Mucosa of rectum (tissue), 2 donors: ENCODE measurements at regions not wholly inside any gene's neighbourhood (a gene's known extent, or its start where the extent isn't known, plus 50 kb on each side); places are given as distances from the start of the nearest gene placed in this dataset.

Source experiments
- H3K27ac ChIP-seq, 2 donors: one replicate each; pipeline ENCODE4 v1.7.0; 2013; ENCODE audit warnings: inconsistent platforms in 2 of 2, low read depth in 2 of 2, low read length in 2 of 2
- H3K27me3 ChIP-seq, 2 donors: one replicate each; pipeline ENCODE4 v1.7.0; 2013; ENCODE audit warnings: low read length in 2 of 2; ENCODE audit not compliant: control insufficient read depth in 2 of 2, insufficient read depth in 2 of 2
- H3K36me3 ChIP-seq, 2 donors: one replicate each; pipeline ENCODE4 v1.7.0; 2013; ENCODE audit warnings: low read length in 2 of 2; ENCODE audit not compliant: control insufficient read depth in 2 of 2, insufficient read depth in 2 of 2
- H3K4me1 ChIP-seq, 2 donors: one replicate each; pipeline ENCODE4 v1.7.0; 2013; ENCODE audit warnings: low read length in 2 of 2, mild to moderate bottlenecking in 1 of 2; ENCODE audit not compliant: control insufficient read depth in 2 of 2, insufficient read depth in 2 of 2
- H3K4me3 ChIP-seq, 2 donors: one replicate each; pipeline ENCODE4 v1.7.0; 2013; ENCODE audit warnings: low read length in 2 of 2
- H3K9ac ChIP-seq, 2 donors: one replicate each; pipeline ENCODE4 v1.7.0; 2013; ENCODE audit warnings: low read length in 2 of 2, low read depth in 1 of 2, mild to moderate bottlenecking in 1 of 2
- H3K9me3 ChIP-seq, 2 donors: one replicate each; pipeline ENCODE4 v1.7.0; 2013; ENCODE audit warnings: low read length in 2 of 2; ENCODE audit not compliant: control insufficient read depth in 2 of 2
- donor health status: healthy.
- donor health status: Normal muscosa, but diverticular disease.

DNA sequence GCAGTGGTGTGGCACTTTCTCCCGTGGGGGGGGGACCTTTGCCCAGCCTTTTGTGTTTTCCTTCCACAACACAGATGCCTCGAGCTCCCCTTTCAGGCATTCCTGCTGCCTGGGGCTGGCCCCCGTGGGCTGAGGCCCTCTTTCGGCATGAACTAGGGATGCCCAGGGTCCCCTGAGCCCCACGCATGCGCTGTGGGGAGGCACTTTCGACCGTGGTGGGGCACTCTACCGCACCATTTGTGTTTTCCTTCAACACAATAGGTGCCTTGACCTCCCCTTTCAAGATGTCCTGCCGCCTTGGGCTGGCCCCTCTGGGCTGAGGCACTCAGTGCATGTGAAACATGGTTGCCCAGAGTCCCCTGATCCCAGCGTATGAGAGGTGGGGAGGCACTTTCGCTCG, 363.7 kb downstream of the ALG10 start:
- Histone ChIP-seq H3K9me3 (peaks cover 2 to 5% of the 10 kb centered on the region in 2 donors), H3K4me3 (no peak overlapping the region)

DNA sequence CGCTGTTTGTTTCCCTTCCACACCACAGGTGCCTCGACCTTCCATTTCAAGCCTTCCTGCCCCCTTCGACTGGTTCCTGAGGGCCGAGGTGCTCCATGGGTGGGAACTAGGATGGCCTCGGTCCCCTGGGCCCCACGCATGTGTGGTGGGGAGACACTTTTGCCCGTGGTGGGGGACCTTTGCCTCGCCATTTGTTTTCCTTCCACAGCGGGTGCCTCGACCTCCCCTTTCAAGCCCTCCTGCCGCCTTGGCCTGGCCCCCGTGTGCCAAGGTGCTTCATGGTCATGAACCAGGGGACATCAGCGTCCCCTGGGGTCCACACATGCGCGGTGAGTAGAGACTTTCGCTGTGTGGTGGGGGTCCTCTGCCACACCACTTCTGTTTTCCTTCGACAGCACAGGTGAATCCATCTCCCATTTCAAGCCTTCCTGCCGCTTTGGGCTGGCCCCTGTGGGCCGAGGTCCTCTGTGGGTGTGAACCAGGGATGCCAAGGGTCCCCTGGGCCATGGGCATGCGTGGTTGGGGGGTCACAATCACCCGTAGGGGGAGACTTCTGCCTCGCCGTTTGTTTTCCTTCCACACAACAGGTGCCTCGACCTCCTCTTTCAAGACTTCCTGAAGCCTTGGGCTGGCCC, 364.4 kb downstream of the ALG10 start:
- H3K27ac ChIP-seq: no peak overlapping the region
- no peak overlapping the region for H3K4me3 ChIP-seq
- no peaks in the 10 kb centered on the region for H3K36me3 ChIP-seq
- peaks cover 0 to 9% of the 10 kb centered on the region in 2 donors for H3K9me3 ChIP-seq
- no peak overlapping the region for H3K9ac ChIP-seq
- no peaks in the 10 kb centered on the region for H3K4me1 ChIP-seq
- H3K27me3 ChIP-seq: no peaks in the 10 kb centered on the region

More for the DNA sequence above, 363.7 kb downstream of the ALG10 start:
- H3K36me3 ChIP-seq: no peaks in the 10 kb centered on the region
- no peak overlapping the region for H3K27ac ChIP-seq
- H3K27me3 ChIP-seq: no peaks in the 10 kb centered on the region
- no peak overlapping the region for H3K9ac ChIP-seq
- H3K4me1 ChIP-seq: no peaks in the 10 kb centered on the region

DNA sequence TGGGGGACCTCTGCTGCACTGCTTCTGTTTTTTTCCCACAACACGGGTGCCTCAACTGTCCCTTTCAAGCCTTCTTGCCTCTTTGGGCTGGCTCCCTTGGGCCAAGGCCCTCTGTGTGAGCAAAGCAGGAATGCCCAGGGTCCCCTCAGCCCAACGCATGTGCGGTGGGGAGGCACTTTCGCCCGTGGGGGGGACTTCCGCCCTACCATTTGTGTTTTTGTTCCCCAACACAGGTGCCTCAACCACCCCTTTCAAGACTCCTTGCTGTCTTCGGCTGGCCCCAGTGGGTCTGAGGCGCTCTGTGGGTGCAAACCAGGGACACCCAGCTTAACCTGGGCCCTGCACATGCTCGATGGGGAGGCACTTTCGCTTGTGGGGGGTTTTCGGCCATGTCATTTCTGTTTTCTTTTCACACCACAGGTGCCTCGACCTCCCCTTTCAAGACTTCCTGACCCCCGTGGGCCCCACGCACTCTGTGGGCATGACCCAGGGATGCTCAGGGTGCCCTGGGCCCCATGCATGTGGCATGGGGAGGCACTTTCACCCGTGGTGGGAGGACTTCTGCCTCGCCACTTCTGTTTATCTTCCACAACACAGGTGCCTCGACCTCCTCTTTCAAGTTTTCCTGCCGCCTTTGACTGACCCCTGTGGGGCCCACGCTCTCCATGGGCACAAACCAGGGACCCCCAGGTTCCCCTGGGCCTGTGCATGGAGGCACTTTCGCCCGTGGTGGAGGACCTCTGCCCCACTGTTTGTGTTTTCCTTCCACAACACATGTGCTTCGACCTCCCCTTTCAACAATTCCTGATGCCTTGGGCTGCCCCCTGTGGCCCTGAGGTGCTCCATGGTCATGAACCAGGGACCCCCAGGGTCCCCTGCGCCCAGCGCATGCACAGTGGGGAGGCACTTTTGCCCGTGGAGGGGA, 365.7 kb downstream of the ALG10 start:
- H3K9me3 ChIP-seq: peaks cover 0 to 11% of the 10 kb centered on the region in 2 donors
- H3K27me3 ChIP-seq: no peaks in the 10 kb centered on the region
- H3K4me3 ChIP-seq: no peak overlapping the region

DNA sequence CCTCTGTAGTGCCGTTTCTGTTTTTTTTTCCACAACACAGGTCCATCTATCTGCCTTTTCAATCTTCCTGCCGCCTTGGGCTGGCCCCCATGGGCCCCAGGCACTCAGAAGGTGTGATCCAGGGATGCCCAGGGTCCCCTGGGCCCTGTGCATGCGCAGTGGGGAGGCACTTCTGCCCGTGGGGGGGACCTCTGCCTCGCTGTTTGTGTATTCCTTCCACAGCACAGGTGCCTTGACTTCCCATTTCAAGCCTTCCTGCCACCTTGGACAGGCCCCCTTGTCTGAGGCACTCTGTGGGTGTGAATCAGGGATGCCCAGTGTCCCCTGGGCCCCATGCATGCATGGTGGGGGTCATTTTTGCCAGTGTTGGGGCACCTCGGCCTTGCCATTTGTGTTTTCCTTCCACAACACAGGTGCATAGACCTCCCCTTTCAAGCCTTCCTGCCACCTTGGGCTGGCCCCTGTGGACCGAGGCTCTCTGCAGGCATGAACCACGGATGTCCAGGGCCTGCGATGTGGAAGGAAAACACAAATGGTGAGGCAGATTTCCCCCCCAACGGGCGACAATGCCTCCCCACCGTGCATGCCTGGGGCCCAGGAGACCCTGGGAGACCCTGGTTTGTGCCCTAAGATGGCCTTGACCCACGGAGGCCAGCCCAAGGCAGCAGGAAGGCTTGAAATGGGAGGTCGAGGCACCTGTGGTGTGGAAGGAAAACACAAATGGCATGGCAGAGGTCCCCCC, 366.5 kb downstream of the ALG10 start:
- H3K27me3 ChIP-seq: no peaks in the 10 kb centered on the region
- no peak overlapping the region for H3K27ac ChIP-seq
- H3K36me3 ChIP-seq: no peaks in the 10 kb centered on the region
- H3K9ac ChIP-seq: no peak overlapping the region
- H3K9me3 ChIP-seq: peaks cover 0 to 9% of the 10 kb centered on the region in 2 donors
- H3K4me3 ChIP-seq: no peak overlapping the region
- no peaks in the 10 kb centered on the region for H3K4me1 ChIP-seq

More for the DNA sequence above, 365.7 kb downstream of the ALG10 start:
- H3K27ac ChIP-seq: no peak overlapping the region
- no peaks in the 10 kb centered on the region for H3K4me1 ChIP-seq
- H3K36me3 ChIP-seq: no peaks in the 10 kb centered on the region
- no peak overlapping the region for H3K9ac ChIP-seq

DNA sequence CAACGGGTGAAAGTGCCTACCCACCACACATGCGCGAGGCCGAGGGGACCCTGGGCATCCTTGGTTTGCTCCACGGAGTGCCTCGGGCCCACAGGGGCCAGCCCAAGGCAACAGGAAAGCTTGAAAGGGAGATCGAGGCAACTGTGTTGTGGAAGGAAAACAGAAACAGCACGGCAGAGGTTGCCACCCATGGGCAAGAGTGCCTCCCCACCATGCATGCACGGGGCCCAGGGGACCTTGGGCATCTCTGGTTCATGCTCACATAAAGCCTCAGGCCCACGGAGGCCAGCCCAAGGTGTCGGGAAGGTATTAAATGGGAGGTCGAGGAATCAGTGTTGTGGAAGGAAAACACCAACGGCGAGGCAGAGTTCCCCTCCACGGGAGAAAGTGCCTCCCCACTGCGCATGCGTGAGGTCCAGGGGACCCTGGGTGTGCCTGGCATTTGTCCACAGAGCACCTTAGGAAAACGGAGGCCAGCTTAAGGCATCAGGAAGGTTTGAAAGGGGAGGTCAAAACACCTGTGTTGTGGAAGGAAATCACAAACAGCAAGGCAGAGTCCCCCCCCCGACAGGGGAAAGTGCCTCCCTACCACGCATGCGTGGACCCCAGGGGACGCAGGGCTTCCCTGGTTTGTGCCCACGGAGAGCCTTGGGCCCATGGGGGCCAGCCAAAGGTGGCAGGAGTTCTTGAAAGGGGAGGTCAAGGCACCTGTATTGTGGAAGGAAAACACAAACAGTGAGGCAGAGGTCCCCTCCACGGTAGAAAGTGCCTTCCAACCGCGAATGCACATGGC, 367.3 kb downstream of the ALG10 start:
- no peaks in the 10 kb centered on the region for H3K36me3 ChIP-seq
- H3K9me3 ChIP-seq: peaks cover 0 to 9% of the 10 kb centered on the region in 2 donors
- H3K9ac ChIP-seq: no peak overlapping the region
- no peak overlapping the region for H3K27ac ChIP-seq
- no peak overlapping the region for H3K4me3 ChIP-seq
- H3K4me1 ChIP-seq: no peaks in the 10 kb centered on the region
- no peaks in the 10 kb centered on the region for H3K27me3 ChIP-seq

DNA sequence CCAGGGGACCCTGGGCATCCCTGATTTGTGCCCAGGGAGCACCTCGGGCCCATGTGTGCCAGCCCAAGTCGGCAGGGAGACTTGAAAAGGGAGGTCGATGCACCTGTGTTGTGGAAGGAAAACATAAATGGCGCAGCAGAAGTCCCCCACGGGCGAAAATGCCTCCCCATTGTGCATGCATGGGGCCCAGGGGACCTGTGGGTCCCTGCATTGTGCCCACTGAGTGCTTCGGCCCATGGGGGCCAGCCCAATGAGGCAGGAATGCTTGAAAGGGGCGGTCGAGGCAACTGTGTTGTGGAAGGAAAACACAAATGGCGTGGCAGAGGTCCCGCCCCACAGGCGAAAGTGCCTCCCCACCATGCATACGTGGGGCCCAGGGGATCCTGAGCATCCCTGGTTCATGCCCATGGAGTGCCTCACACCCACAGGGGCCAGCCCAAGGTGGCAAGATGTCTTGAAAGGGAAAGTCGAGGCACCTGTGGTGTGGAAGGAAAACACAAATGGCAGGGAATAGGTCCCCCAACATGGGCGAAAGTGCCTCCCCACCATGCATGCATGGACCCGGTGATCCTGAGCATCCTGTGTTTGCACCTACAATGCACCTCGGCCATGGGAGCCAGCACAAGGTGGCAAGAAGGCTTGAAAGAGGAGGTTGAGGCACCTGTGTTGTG, 368.0 kb downstream of the ALG10 start:
- Histone ChIP-seq H3K36me3 (no peaks in the 10 kb centered on the region), H3K9me3 (peaks cover 0 to 9% of the 10 kb centered on the region in 2 donors), H3K4me3 (no peak overlapping the region), H3K9ac (no peak overlapping the region), H3K4me1 (no peaks in the 10 kb centered on the region), H3K27me3 (no peaks in the 10 kb centered on the region), H3K27ac (no peak overlapping the region)

DNA sequence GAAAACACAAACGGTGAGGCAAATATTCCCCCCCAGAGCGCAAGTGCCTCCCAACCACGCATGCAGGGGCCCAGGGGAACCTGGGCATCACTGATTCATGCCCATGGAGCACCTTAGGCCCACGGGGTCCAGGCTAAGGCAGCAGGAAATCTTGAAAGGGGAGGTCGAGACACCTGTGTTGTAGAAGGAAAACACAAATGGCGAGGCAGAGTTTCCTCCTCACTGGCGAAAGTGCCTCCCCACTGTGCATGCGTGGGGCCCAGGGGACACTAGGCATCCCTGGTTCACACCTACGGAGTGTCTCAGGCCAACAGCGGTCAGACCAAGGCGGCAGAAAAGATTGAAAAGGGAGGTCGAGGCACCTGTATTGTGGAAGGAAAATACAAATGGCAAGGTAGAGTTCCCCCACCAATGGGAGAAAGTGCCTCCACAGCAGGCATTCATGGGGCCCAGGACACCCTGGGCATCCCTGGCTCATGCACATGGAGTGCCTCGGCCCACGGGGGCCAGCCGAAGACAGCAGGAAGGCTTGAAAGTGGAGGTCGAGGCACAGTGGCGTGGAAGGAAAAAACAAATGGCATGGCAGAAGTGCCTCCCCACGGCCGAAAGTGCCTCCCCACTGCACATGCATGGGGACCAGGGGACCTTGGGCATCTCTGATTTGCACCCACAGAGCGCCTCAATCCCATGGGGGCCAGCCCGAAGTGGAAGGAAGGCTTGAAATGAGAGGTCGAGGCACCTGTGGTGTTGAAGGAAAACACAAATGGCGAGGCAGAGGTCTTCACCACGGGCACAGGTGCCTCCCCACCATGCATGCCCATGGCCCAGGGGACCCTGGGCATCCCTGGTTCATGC, 368.8 kb downstream of the ALG10 start:
- Histone ChIP-seq H3K4me1 (no peaks in the 10 kb centered on the region), H3K27me3 (no peaks in the 10 kb centered on the region), H3K4me3 (no peak overlapping the region), H3K9me3 (peaks cover 0 to 9% of the 10 kb centered on the region in 2 donors), H3K36me3 (no peaks in the 10 kb centered on the region), H3K9ac (no peak overlapping the region), H3K27ac (no peak overlapping the region)

DNA sequence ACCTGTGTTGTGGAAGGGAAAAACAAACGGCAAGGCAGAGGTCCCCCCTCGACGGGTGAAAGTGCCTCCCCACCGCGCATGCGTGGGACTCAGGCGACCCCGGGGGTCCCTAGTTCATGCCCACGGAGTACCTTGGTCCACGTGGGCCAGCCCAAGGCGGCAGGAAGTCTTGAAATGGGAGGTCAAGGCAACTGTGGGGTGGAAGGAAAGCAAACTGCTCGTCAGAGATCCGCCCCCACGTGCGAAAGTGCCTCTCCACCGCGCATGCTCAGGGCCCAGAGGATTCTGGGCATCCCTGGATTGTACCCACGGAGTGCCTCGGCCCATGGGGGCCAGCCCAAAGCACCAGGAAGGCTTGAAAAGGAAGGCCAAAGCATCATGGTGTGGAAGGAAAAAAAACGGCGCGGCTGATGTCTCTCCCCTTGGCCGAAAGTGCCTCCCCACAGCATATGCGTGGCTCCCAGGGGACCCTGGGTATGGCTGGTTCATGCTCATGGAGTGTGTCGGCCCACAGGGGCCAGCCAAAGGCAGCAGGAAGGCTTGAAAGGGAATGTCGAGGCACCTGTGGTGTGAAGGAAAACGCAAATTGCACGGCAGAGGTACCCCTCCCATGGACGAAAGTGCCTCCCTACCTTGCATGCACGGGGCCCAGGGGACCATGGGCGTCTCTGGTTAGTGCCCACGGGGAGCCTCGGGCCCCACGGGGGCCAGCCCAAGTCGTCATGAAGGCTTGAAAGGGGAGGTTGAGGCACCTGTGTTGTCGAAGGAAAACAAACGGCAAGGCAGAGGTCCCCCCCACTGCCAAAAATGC, 369.7 kb downstream of the ALG10 start:
- no peak overlapping the region for H3K9ac ChIP-seq
- no peak overlapping the region for H3K4me3 ChIP-seq
- no peaks in the 10 kb centered on the region for H3K4me1 ChIP-seq
- H3K27ac ChIP-seq: no peak overlapping the region
- peaks cover 0 to 8% of the 10 kb centered on the region in 2 donors for H3K9me3 ChIP-seq
- H3K36me3 ChIP-seq: no peaks in the 10 kb centered on the region
- H3K27me3 ChIP-seq: no peaks in the 10 kb centered on the region
